MM.1S (cell line): ENCODE measurements at regions not wholly inside any gene's neighbourhood (a gene's known extent, or its start where the extent isn't known, plus 50 kb on each side); places are given as distances from the start of the nearest gene placed in this dataset.

Experiments
- DNase-seq: peaks from one replicate; pipeline ENCODE4 v3.0.0-alpha.2; 2015
- H2AFZ ChIP-seq: fragments of 300-600 bp; sonication (generic); 2 replicates; pipeline ENCODE4 v1.6.0; 2016; ENCODE audit warnings: antibody characterized with exemption, low read length
- H3F3A ChIP-seq: fragments of 300-600 bp; sonication (generic); 2 replicates; pipeline ENCODE4 v1.6.1; 2016; ENCODE audit warnings: mild to moderate bottlenecking, antibody characterized with exemption, low read length, moderate library complexity, mixed read lengths; ENCODE audit not compliant: insufficient read depth
- H3K27ac ChIP-seq: fragments of 300-600 bp; sonication (generic); 2 replicates; pipeline ENCODE4 v1.5.1; 2016; ENCODE audit warnings: mild to moderate bottlenecking, low read length
- H3K27me3 ChIP-seq: fragments of 300-600 bp; sonication (generic); replicated peaks from 2 replicates; pipeline ENCODE4 v1.6.0; 2016; ENCODE audit warnings: low read length; ENCODE audit not compliant: insufficient read depth
- H3K36me3 ChIP-seq: fragments of 300-600 bp; sonication (generic); replicated peaks from 2 replicates; pipeline ENCODE4 v1.6.1; 2016; ENCODE audit warnings: mild to moderate bottlenecking, low read length, mixed read lengths; ENCODE audit not compliant: insufficient read depth
- H3K4me1 ChIP-seq: fragments of 300-600 bp; sonication (generic); 2 replicates; pipeline ENCODE4 v1.6.1; 2016; ENCODE audit warnings: low read length, mixed read lengths
- H3K4me2 ChIP-seq: fragments of 300-600 bp; sonication (generic); 2 replicates; pipeline ENCODE4 v1.6.0; 2016; ENCODE audit warnings: low read depth, low read length
- H3K4me3 ChIP-seq: fragments of 300-600 bp; sonication (generic); 2 replicates; pipeline ENCODE4 v1.5.1; 2016; ENCODE audit warnings: low read length, mixed read lengths
- H3K79me2 ChIP-seq: fragments of 300-600 bp; sonication (generic); 2 replicates; pipeline ENCODE4 v1.6.1; 2016; ENCODE audit warnings: mixed run types, low read length, mixed read lengths
- H3K9ac ChIP-seq: fragments of 300-600 bp; sonication (generic); 2 replicates; pipeline ENCODE4 v1.6.1; 2016; ENCODE audit warnings: low read length, mixed read lengths
- H3K9me2 ChIP-seq: fragments of 300-600 bp; sonication (generic); replicated peaks from 2 replicates; pipeline ENCODE4 v1.6.1; 2016; ENCODE audit warnings: mild to moderate bottlenecking, low read length, mixed read lengths; ENCODE audit not compliant: insufficient read depth
- H3K9me3 ChIP-seq: fragments of 300-600 bp; sonication (generic); replicated peaks from 2 replicates; pipeline ENCODE4 v1.6.1; 2016; ENCODE audit warnings: mild to moderate bottlenecking, low read length, mixed read lengths; ENCODE audit not compliant: insufficient read depth
- H4K20me1 ChIP-seq: fragments of 300-600 bp; sonication (generic); 2 replicates; pipeline ENCODE4 v1.6.1; 2016; ENCODE audit warnings: mild to moderate bottlenecking, low read length, moderate library complexity, mixed read lengths; ENCODE audit not compliant: insufficient read depth
- EZH2 ChIP-seq: fragments of 300-600 bp; sonication (generic); optimal IDR thresholded peaks from 2 replicates; pipeline ENCODE3; 2017; ENCODE audit warnings: low read depth, mild to moderate bottlenecking, antibody characterized with exemption, low read length, mixed read lengths
- EZH2phosphoT487 ChIP-seq: fragments of 300-600 bp; sonication (generic); IDR thresholded peaks from 2 replicates; pipeline ENCODE4 v1.6.1; 2018; ENCODE audit warnings: antibody characterized with exemption, low read length
- TF ChIP-seq, protein P1 (sequence below): fragments of 300-600 bp; sonication (generic); IDR thresholded peaks from 2 replicates; pipeline ENCODE4 v1.5.1; 2016; ENCODE audit warnings: antibody characterized with exemption, low read length, mixed read lengths

DNA sequence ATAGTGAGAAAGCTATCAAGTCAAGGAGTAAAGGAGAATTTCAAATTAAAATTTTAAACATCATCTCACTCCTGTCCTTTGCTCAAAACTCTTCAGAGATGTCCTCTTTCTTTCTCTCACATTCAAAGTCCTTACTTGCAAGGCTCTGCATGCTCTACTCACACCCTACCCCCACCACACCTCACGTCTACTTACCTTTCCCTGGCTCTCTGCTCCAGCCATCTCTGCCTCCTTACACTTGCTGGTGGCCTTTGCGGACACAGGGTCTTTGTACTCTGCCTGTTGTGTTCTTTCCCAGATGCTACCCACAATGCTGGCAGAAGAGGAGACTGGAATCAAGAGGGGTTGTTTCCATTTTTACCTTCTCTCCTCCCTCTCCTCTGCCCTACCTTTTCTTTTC, 405.2 kb downstream of the INSC start:
- Histone ChIP-seq H3K27ac (no peak overlapping the region), H3K9ac (no peak overlapping the region), H3K4me2 (no peak overlapping the region), H3K79me2 (no peaks in the 10 kb centered on the region), H3K27me3 (no peaks in the 10 kb centered on the region), H4K20me1 (no peaks in the 10 kb centered on the region; the same call in 1 of the 2 replicates), H3K4me1 (no peaks in the 10 kb centered on the region), H3K36me3 (no peaks in the 10 kb centered on the region), H3K4me3 (no peak overlapping the region), H2AFZ (no peak overlapping the region), H3F3A (no peaks in the 10 kb centered on the region), H3K9me3 (no peaks in the 10 kb centered on the region), H3K9me2 (no peaks in the 10 kb centered on the region)
- no peak for DNase-seq
- TF ChIP-seq, protein P1, sequence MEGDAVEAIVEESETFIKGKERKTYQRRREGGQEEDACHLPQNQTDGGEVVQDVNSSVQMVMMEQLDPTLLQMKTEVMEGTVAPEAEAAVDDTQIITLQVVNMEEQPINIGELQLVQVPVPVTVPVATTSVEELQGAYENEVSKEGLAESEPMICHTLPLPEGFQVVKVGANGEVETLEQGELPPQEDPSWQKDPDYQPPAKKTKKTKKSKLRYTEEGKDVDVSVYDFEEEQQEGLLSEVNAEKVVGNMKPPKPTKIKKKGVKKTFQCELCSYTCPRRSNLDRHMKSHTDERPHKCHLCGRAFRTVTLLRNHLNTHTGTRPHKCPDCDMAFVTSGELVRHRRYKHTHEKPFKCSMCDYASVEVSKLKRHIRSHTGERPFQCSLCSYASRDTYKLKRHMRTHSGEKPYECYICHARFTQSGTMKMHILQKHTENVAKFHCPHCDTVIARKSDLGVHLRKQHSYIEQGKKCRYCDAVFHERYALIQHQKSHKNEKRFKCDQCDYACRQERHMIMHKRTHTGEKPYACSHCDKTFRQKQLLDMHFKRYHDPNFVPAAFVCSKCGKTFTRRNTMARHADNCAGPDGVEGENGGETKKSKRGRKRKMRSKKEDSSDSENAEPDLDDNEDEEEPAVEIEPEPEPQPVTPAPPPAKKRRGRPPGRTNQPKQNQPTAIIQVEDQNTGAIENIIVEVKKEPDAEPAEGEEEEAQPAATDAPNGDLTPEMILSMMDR, result no peak
- TF ChIP-seq EZH2 (no peak), EZH2phosphoT487 (no peak)

DNA sequence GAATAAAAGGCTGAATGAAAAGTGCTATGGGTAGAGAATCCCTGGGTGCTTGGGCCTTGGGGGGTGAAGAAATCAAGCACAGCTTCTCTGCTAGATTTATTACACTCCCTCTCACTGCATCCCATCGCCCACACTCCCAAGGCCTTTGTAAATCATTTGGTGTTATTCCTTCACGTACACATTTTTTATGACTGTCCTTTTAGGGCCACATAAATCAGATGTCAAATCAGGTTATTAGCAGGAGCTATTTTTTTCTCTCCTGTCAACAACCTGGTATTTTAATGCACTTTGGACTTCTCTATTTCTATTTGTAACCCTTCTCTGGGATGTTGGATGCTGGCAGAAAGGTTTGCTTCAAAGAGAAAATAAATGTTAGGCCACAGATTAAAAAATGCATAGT, 408.8 kb downstream of the INSC start:
- Histone ChIP-seq H2AFZ (no peak overlapping the region), H3K4me2 (no peak overlapping the region), H3K9me3 (no peaks in the 10 kb centered on the region), H3K4me1 (no peaks in the 10 kb centered on the region), H3F3A (no peaks in the 10 kb centered on the region), H3K27me3 (no peaks in the 10 kb centered on the region), H3K27ac (no peak overlapping the region), H3K9ac (no peak overlapping the region), H3K36me3 (no peaks in the 10 kb centered on the region), H3K9me2 (no peaks in the 10 kb centered on the region), H3K79me2 (no peaks in the 10 kb centered on the region), H4K20me1 (no peaks in the 10 kb centered on the region; the same call in 1 of the 2 replicates), H3K4me3 (no peak overlapping the region)
- TF ChIP-seq EZH2 (no peak), EZH2phosphoT487 (no peak)
- TF ChIP-seq, protein P1, result no peak
- no peak for DNase-seq

- Histone ChIP-seq H2AFZ (no peak overlapping the region), H3K4me1 (no peaks in the 10 kb centered on the region), H3K9ac (no peak overlapping the region), H3K9me3 (no peaks in the 10 kb centered on the region), H3K27me3 (no peaks in the 10 kb centered on the region), H3K4me2 (no peak overlapping the region), H3F3A (no peaks in the 10 kb centered on the region), H3K4me3 (no peak overlapping the region), H4K20me1 (no peaks in the 10 kb centered on the region; the same call in 1 of the 2 replicates), H3K9me2 (no peaks in the 10 kb centered on the region), H3K79me2 (no peaks in the 10 kb centered on the region), H3K36me3 (no peaks in the 10 kb centered on the region), H3K27ac (no peak overlapping the region)
- TF ChIP-seq EZH2 (no peak), EZH2phosphoT487 (no peak)
- TF ChIP-seq, protein P1, result no peak
- no peak for DNase-seq
Observed at GRCh38 chr11:15525582-15525981, 410.9 kb downstream of the INSC start.

- no peaks in the 10 kb centered on the region for H3K4me1 ChIP-seq
- TF ChIP-seq EZH2phosphoT487 (no peak), EZH2 (no peak)
- TF ChIP-seq, protein P1, result no peak
- H3K9ac ChIP-seq, result no peak overlapping the region
Observed at GRCh38 chr11:15526032-15526431, 411.3 kb downstream of the INSC start.

More at GRCh38 chr11:15526032-15526431, 411.3 kb downstream of the INSC start:
- Histone ChIP-seq H3K9me3 (no peaks in the 10 kb centered on the region), H3K27me3 (no peaks in the 10 kb centered on the region), H4K20me1 (no peaks in the 10 kb centered on the region; the same call in 1 of the 2 replicates), H3K4me2 (no peak overlapping the region), H3F3A (no peaks in the 10 kb centered on the region), H3K36me3 (no peaks in the 10 kb centered on the region), H3K79me2 (no peaks in the 10 kb centered on the region), H3K27ac (no peak overlapping the region), H3K9me2 (no peaks in the 10 kb centered on the region), H3K4me3 (no peak overlapping the region), H2AFZ (no peak overlapping the region)
- DNase-seq, result no peak
